Activated CD8-positive, alpha-beta T cell treated with anti-CD3 and anti-CD28 coated beads for 36 hours (primary cell): ENCODE measurements at regions not wholly inside any gene's neighbourhood (a gene's known extent, or its start where the extent isn't known, plus 50 kb on each side); places are given as distances from the start of the nearest gene placed in this dataset.

Experiments
- ATAC-seq: fragments of 200-7000 bp; cut with Tn5 transposase; one replicate; pipeline ENCODE4 v1.10.0; 2021; ENCODE audit warnings: mild to moderate bottlenecking, moderate library complexity
- CTCF ChIA-PET: fragments of 350-600 bp; sonication (Branson Sonifier 250); formaldehyde crosslinking; loops from one replicate; lab custom pipeline; 2021; ENCODE audit warnings: antibody characterized with exemption; lab: Charles Lee
- POLR2A ChIA-PET: fragments of 350-600 bp; sonication (Branson Sonifier 250); formaldehyde crosslinking; loops from one replicate; lab custom pipeline; 2021; ENCODE audit warnings: antibody characterized with exemption; lab: Charles Lee
- DNase-seq: peaks from one replicate; pipeline ENCODE4 v3.0.0-alpha.2; 2020
- H3K27ac Mint-ChIP-seq: one replicate; pipeline ENCODE4 v1.8.0; 2021; ENCODE audit warnings: mild to moderate bottlenecking, mixed read lengths
- H3K27me3 Mint-ChIP-seq: one replicate; pipeline ENCODE4 v1.8.0; 2021; ENCODE audit warnings: mixed read lengths
- H3K36me3 Mint-ChIP-seq: one replicate; pipeline ENCODE4 v1.8.0; 2021; ENCODE audit warnings: low read depth, mixed read lengths
- H3K4me1 Mint-ChIP-seq: one replicate; pipeline ENCODE4 v1.8.0; 2021; ENCODE audit warnings: low read depth, mixed read lengths
- H3K4me3 Mint-ChIP-seq: one replicate; pipeline ENCODE4 v1.8.0; 2021; ENCODE audit warnings: mild to moderate bottlenecking, moderate library complexity, mixed read lengths
- H3K9me3 Mint-ChIP-seq: one replicate; pipeline ENCODE4 v1.8.0; 2021; ENCODE audit warnings: mixed read lengths
- intact Hi-C: fragments of 100-400 bp; cut with micrococcal nuclease; formaldehyde crosslinking; loops from one replicate; pipeline ENCODE4 v1.10.0; 2022
- TF ChIP-seq, protein P1 (sequence below): fragments of 200-600 bp; IDR thresholded peaks from one replicate; pipeline ENCODE4 v1.8.0; 2022; ENCODE audit warnings: antibody characterized with exemption, mild to moderate bottlenecking

DNA sequence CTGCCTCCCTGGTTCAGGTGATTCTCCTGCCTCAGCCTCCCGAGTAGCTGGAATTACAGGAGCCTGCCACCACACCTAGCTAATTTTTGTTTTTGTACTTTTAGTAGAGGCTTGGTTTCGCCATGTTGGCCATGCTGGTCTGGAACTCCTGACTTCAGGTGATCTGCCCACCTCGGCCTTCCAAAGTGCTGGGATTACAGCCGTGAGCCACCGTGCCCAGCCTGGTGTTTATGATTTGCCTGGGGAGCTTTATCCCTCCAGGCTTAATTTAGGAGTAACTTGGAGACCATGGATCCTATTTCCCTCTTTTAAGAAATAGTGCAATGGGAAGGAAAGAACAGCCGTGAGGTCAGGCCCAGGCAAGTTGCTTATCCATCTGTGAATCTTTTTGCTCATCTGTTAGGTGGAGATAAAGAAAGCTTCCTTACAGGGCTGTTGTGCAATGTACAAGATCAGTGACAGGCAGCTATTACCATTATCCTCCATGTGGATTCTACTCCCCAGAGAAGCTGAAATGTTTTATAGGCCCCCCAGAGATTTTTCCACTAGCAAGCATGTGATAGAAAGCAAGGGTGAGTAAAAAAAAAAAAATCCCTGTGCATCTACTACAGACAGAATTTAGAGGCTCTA lies 104.9 kb upstream of the MGAT5 start:
- Mint-ChIP-seq H3K4me3 (no peak overlapping the region), H3K9me3 (no peaks in the 10 kb centered on the region), H3K4me1 (peaks cover 38% of the 10 kb centered on the region), H3K36me3 (peaks cover 12% of the 10 kb centered on the region), H3K27ac (no peak overlapping the region), H3K27me3 (no peaks in the 10 kb centered on the region)
- TF ChIP-seq, protein P1, sequence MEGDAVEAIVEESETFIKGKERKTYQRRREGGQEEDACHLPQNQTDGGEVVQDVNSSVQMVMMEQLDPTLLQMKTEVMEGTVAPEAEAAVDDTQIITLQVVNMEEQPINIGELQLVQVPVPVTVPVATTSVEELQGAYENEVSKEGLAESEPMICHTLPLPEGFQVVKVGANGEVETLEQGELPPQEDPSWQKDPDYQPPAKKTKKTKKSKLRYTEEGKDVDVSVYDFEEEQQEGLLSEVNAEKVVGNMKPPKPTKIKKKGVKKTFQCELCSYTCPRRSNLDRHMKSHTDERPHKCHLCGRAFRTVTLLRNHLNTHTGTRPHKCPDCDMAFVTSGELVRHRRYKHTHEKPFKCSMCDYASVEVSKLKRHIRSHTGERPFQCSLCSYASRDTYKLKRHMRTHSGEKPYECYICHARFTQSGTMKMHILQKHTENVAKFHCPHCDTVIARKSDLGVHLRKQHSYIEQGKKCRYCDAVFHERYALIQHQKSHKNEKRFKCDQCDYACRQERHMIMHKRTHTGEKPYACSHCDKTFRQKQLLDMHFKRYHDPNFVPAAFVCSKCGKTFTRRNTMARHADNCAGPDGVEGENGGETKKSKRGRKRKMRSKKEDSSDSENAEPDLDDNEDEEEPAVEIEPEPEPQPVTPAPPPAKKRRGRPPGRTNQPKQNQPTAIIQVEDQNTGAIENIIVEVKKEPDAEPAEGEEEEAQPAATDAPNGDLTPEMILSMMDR = no peak
- ATAC-seq (no peak), DNase-seq (no peak)
- POLR2A ChIA-PET = interaction anchor here (1.0 to 1.2 kb wide), 3 partner anchors 12 to 40 kb away, joined by 3 read pairs; no protein-coding TSS in a partner anchor
- intact Hi-C loops = no loop called here
- CTCF ChIA-PET = interaction anchor here (0.6 to 1.8 kb wide), 6 partner anchors 8 to 263 kb away, joined by 3 to 4 read pairs (median 3); no protein-coding TSS in a partner anchor

DNA sequence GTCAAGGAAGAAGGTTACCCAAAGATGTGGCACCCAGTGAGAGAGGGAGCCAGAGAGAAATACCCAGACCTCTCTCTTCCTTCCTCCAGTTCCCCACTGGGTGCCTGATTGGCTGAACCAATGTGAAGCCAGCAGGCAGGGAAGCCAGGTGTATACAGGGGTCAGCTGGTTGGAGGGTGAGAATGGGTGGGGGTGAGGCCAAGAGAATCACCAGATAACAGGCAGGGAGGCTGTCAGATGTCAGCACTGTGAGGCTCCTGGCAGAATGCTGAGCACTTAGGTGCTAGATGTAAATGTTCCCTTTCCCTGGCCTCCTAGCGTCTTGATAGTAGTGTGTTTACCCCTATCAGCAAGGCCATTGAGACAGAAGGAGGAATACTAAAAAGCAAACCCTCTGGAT lies 104.0 kb upstream of the MGAT5 start:
- DNase-seq (no peak), ATAC-seq (no peak)
- Mint-ChIP-seq H3K4me3 (no peak overlapping the region), H3K4me1 (peaks cover 38% of the 10 kb centered on the region), H3K27ac (no peak overlapping the region), H3K27me3 (no peaks in the 10 kb centered on the region), H3K9me3 (no peaks in the 10 kb centered on the region), H3K36me3 (peaks cover 12% of the 10 kb centered on the region)
- ChIA-PET CTCF (interaction anchor here (0.8 to 1.8 kb wide), 4 partner anchors 19 to 262 kb away, joined by 3 to 4 read pairs (median 4); no protein-coding TSS in a partner anchor), POLR2A (interaction anchor here (1.1 to 1.2 kb wide), 2 partner anchors 12 to 13 kb away, joined by 3 read pairs; no protein-coding TSS in a partner anchor)
- intact Hi-C loops = no loop called here
- TF ChIP-seq, protein P1 = no peak

DNA sequence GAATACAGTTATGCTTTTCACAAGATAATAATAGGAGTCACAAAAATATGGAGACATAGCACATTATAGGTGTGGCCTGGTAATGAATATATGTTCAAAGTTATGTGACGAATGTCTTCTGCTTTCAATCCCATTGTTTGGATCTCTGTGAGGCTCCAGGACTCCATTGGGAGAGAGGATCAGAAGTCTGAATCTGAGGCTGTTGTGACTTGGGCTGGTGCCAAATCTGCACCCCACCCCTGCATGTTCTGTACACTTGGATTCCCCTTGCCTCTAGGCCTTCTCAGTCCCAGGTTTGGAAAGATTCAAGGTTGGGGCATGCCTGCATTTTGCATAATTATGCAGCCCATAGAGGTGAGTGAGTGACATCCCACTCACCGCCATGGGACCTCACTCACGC lies 103.1 kb upstream of the MGAT5 start:
- Mint-ChIP-seq H3K27me3 (no peaks in the 10 kb centered on the region), H3K4me3 (no peak overlapping the region), H3K4me1 (peaks cover 37% of the 10 kb centered on the region), H3K36me3 (peaks cover 12% of the 10 kb centered on the region), H3K27ac (no peak overlapping the region), H3K9me3 (no peaks in the 10 kb centered on the region)
- no peak for DNase-seq
- CTCF ChIA-PET = no interaction called here
- POLR2A ChIA-PET = no interaction called here
- intact Hi-C loops = no loop called here
- TF ChIP-seq, protein P1 = no peak
- no peak for ATAC-seq

DNA sequence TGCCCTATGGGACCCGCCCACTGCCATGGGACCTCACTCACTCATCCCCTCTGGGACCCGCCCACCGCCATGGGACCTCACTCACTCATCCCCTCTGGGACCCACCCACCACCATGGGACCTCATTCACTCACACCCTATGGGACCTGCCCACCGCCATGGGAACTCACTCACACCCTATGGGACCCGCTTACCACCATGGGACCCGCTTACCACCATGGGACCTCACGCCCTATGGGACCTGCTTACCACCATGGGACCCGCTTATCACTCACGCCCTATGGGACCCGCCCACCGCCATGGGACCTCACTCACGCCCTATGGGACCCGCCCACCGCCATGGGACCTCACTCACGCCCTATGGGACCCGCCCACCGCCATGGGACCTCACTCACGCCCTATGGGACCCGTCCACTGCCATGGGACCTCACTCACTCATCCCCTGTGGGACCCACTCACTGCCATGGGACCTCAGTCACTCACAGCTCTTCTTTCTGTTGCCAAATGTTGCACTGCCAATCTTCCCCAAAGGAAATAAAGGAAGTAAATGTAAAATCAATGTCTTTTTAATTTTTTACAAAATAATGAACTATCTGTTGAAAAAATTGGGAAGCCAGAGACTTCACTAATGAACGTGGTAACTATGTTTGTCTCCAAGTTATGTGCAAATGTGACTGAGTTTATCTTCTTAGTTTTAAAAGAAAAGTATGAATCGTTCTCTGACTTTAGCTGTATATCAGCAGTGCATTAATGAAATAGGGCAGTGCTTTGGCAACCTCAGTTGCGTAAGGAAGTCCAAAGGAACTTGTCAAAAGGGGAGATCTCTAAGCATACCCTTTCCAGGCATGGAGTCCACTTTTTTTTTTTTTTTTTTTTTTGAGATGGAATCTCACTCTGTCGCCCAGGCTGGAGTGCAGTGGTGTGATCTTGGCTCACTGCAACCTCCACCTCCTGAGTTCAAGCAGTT lies 101.5 kb upstream of the MGAT5 start:
- intact Hi-C loops = no loop called here
- ChIA-PET POLR2A (interaction anchor here (0.6 kb wide), 1 partner anchor 236 kb away, joined by 3 read pairs; no protein-coding TSS in a partner anchor), CTCF (no interaction called here)
- Mint-ChIP-seq H3K4me1 (peaks cover 36% of the 10 kb centered on the region), H3K27me3 (no peaks in the 10 kb centered on the region), H3K27ac (no peak overlapping the region), H3K36me3 (peaks cover 14% of the 10 kb centered on the region), H3K9me3 (no peaks in the 10 kb centered on the region), H3K4me3 (no peak overlapping the region)
- DNase-seq (no peak), ATAC-seq (no peak)
- TF ChIP-seq, protein P1 = no peak
